Hepatocyte (in vitro differentiated cells): ENCODE measurements at regions not wholly inside any gene's neighbourhood (a gene's known extent, or its start where the extent isn't known, plus 50 kb on each side); places are given as distances from the start of the nearest gene placed in this dataset.

Experiments used
- EZH2 ChIP-seq: fragments of 200-600 bp; sonication (generic); IDR thresholded peaks from 2 replicates; pipeline ENCODE4 v1.6.1; 2016; ENCODE audit warnings: antibody characterized with exemption, mild to moderate bottlenecking, borderline replicate concordance
- EZH2phosphoT487 ChIP-seq: fragments of 200-600 bp; sonication (generic); IDR thresholded peaks from one replicate; pipeline ENCODE4 v1.6.1; 2018; ENCODE audit warnings: antibody characterized with exemption, mild to moderate bottlenecking, low read depth, moderate library complexity; ENCODE audit not compliant: unreplicated experiment, severe bottlenecking

DNA sequence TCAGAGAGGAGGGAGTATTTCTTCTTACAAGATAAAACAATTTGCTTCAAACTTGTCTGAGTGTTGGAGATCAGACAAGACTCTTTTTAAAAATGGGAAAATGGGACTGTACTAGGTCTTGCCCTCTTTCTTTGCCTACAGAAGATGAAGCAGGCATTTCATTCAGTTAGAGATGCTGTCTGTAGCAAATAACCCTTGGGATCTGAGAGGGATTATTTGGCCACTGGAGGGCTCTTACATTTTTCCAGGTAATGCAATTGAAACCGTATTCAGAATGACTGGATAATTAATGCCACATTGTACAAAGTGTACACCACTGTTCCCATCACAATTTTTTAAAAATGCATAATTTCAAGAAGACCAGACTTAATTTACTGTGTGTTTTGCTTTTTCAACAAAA, 258.5 kb upstream of the KIRREL3 start:
- TF ChIP-seq EZH2 (no peak), EZH2phosphoT487 (no peak)
